SU-DHL-6 (cell line): ENCODE measurements at regions not wholly inside any gene's neighbourhood (a gene's known extent, or its start where the extent isn't known, plus 50 kb on each side); places are given as distances from the start of the nearest gene placed in this dataset.

ENCODE experiments used
- EZH2phosphoT487 ChIP-seq: fragments of 200-600 bp; sonication (generic), shearing (Covaris generic); conservative IDR thresholded peaks from 2 replicates; pipeline ENCODE4 v1.6.1; 2018; ENCODE audit warnings: mild to moderate bottlenecking, antibody characterized with exemption, low read length, moderate library complexity, mixed read lengths
- TF ChIP-seq, protein P1 (sequence below): fragments of 200-600 bp; sonication (generic); IDR thresholded peaks from one replicate; pipeline ENCODE4 v1.5.1; 2017; ENCODE audit warnings: antibody characterized with exemption, mild to moderate bottlenecking, low read length, moderate library complexity; ENCODE audit not compliant: insufficient read depth, poor library complexity, severe bottlenecking

DNA sequence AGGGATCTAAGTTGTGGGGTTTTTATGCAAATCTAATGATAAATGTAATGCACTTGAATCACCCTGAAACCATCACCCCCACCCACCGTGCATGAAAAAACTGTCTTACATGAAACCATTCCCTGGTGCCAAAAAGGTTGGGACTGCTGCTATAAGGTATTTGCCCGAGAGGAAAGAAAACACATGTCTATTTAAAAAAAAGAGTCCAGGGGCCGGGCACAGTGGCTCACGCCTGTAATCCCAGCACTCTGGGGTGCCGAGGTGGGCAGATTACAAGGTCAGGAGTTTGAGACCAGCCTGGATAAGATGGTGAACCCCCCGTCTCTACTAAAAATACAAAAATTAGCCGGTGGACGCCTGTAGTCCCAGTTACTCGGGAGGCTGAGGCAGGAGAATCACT, 1372.8 kb upstream of the CDH2 start:
- TF ChIP-seq, protein P1, sequence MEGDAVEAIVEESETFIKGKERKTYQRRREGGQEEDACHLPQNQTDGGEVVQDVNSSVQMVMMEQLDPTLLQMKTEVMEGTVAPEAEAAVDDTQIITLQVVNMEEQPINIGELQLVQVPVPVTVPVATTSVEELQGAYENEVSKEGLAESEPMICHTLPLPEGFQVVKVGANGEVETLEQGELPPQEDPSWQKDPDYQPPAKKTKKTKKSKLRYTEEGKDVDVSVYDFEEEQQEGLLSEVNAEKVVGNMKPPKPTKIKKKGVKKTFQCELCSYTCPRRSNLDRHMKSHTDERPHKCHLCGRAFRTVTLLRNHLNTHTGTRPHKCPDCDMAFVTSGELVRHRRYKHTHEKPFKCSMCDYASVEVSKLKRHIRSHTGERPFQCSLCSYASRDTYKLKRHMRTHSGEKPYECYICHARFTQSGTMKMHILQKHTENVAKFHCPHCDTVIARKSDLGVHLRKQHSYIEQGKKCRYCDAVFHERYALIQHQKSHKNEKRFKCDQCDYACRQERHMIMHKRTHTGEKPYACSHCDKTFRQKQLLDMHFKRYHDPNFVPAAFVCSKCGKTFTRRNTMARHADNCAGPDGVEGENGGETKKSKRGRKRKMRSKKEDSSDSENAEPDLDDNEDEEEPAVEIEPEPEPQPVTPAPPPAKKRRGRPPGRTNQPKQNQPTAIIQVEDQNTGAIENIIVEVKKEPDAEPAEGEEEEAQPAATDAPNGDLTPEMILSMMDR = no peak
- no peak for TF ChIP-seq EZH2phosphoT487
